HCT116 (cell line): ENCODE measurements at regions not wholly inside any gene's neighbourhood (a gene's known extent, or its start where the extent isn't known, plus 50 kb on each side); places are given as distances from the start of the nearest gene placed in this dataset.

Source experiments
- ATAC-seq: fragments of 200-7000 bp; cut with Tn5 transposase; 2 replicates; pipeline ENCODE4 v1.9.1; 2020; ENCODE audit warnings: mild to moderate bottlenecking, moderate library complexity
- BruUV-seq: library from RNA; stranded (reverse); fragments of 400-500 nt; replicated peaks from 2 replicates; lab custom pipeline; 2021; lab: Mats Ljungman, UMichigan
- CTCF ChIA-PET: fragments of 300-600 bp; sonication (Branson Sonifier 250); formaldehyde crosslinking; loops from one replicate; lab custom pipeline; 2021; ENCODE audit warnings: antibody characterized with exemption; lab: Charles Lee
- POLR2A ChIA-PET: fragments of 300-600, 350-600 bp; sonication (Branson Sonifier 250); formaldehyde crosslinking; loops from one replicate; lab custom pipeline; 2021; ENCODE audit warnings: antibody characterized with exemption; lab: Charles Lee
- RAD21 ChIA-PET, 2 experiments: fragments of 300-600 bp; sonication (Branson Sonifier 250); formaldehyde crosslinking; loops; one replicate each; lab custom pipeline; 2023; ENCODE audit warnings: low total read pairs in 2 of 2; ENCODE audit not compliant: uncharacterized antibody in 2 of 2, unreplicated experiment in 2 of 2, low non-redundant PET in 1 of 2; lab: Charles Lee
- DNase-seq: peaks from one replicate; pipeline ENCODE4 v3.0.0-alpha.2; 2010; ENCODE audit warnings: low read depth, low spot score
- H2AFZ ChIP-seq: fragments of 200-600 bp; shearing (Covaris generic), sonication (generic); 2 replicates; pipeline ENCODE4 v1.6.1; 2017; ENCODE audit warnings: low read depth, mixed run types, mixed read lengths, antibody characterized with exemption, low read length; ENCODE audit not compliant: poor library complexity, severe bottlenecking
- H3K27ac ChIP-seq: 2 replicates; pipeline ENCODE4 v1.5.1; 2012; ENCODE audit warnings: low read depth, low read length
- H3K27me3 ChIP-seq: fragments of 200-600 bp; sonication (generic); 2 replicates; pipeline ENCODE4 v1.6.1; 2016; ENCODE audit warnings: mixed run types, low read length, mixed read lengths; ENCODE audit not compliant: insufficient read depth
- H3K36me3 ChIP-seq, 2 experiments: fragments of 200-500 bp in 1 of 2; fragments of 200-600 bp in 1 of 2; sonication (Bioruptor generic) in 1 of 2; sonication (generic) in 1 of 2; 2 replicates each; pipeline versions ENCODE4 v1.5.1 to v1.6.1; 2014 to 2016; ENCODE audit warnings: low read length in 2 of 2, inconsistent platforms in 1 of 2, mixed read lengths in 1 of 2, mixed run types in 1 of 2; ENCODE audit not compliant: insufficient read depth in 2 of 2, control insufficient read depth in 1 of 2
- H3K4me1 ChIP-seq, 2 experiments: fragments of 200-600 bp in 1 of 2; sonication (generic) in 1 of 2; 2 replicates each; pipeline versions ENCODE4 v1.5.1 to v1.6.1; 2012 to 2017; ENCODE audit warnings: low read length in 2 of 2, inconsistent platforms in 1 of 2, mild to moderate bottlenecking in 1 of 2, mixed read lengths in 1 of 2, mixed run types in 1 of 2, moderate library complexity in 1 of 2; ENCODE audit not compliant: insufficient read depth in 2 of 2, control insufficient read depth in 1 of 2
- H3K4me2 ChIP-seq: fragments of 200-600 bp; sonication (generic); 2 replicates; pipeline ENCODE4 v1.6.1; 2017; ENCODE audit warnings: mixed run types, low read length, mixed read lengths
- H3K4me3 ChIP-seq, 2 experiments: fragments of 200-600 bp in 1 of 2; sonication (generic) in 1 of 2; replicated peaks in 1 of 2; 2 replicates each; pipeline ENCODE4 v1.5.1; 2011 to 2016; ENCODE audit warnings: low read length in 2 of 2, control low read depth in 1 of 2, low read depth in 1 of 2, mild to moderate bottlenecking in 1 of 2, mixed read lengths in 1 of 2, mixed run types in 1 of 2
- H3K79me2 ChIP-seq: fragments of 200-600 bp; sonication (generic); 2 replicates; pipeline ENCODE4 v1.6.1; 2017; ENCODE audit warnings: mild to moderate bottlenecking, mixed run types, low read length, moderate library complexity, mixed read lengths; ENCODE audit not compliant: insufficient read depth
- H3K9ac ChIP-seq: fragments of 200-600 bp; sonication (generic); 2 replicates; pipeline ENCODE4 v1.6.1; 2016; ENCODE audit warnings: low read length, mixed read lengths
- H3K9me2 ChIP-seq: fragments of 200-600 bp; sonication (generic), shearing (Covaris generic); 2 replicates; pipeline ENCODE4 v1.6.1; 2017; ENCODE audit warnings: mixed run types, mild to moderate bottlenecking, moderate library complexity; ENCODE audit not compliant: insufficient read depth
- H3K9me3 ChIP-seq, 2 experiments: fragments of 200-500 bp in 1 of 2; fragments of 200-600 bp in 1 of 2; sonication (Bioruptor generic) in 1 of 2; sonication (generic) in 1 of 2; 2 replicates each; pipeline ENCODE4 v1.6.1; 2014 to 2017; ENCODE audit warnings: low read length in 2 of 2, mixed read lengths in 2 of 2, inconsistent platforms in 1 of 2, low read depth in 1 of 2, mild to moderate bottlenecking in 1 of 2, mixed run types in 1 of 2, moderate library complexity in 1 of 2; ENCODE audit not compliant: control insufficient read depth in 1 of 2, insufficient read depth in 1 of 2
- H4K20me1 ChIP-seq: fragments of 200-600 bp; sonication (generic), shearing (Covaris generic); 2 replicates; pipeline ENCODE4 v1.6.1; 2017; ENCODE audit warnings: mixed run types, mild to moderate bottlenecking, moderate library complexity; ENCODE audit not compliant: insufficient read depth
- CBX3 ChIP-seq: IDR thresholded peaks from 2 replicates; pipeline ENCODE4 v1.6.1; 2012; ENCODE audit warnings: low read depth
- CEBPB ChIP-seq: IDR thresholded peaks from 2 replicates; pipeline ENCODE4 v1.6.1; 2012; ENCODE audit warnings: low read depth
- EGR1 ChIP-seq: IDR thresholded peaks from 2 replicates; pipeline ENCODE4 v1.6.1; 2012; ENCODE audit warnings: low read depth
- JUND ChIP-seq: IDR thresholded peaks from 2 replicates; pipeline ENCODE4 v1.6.1; 2012
- POLR2AphosphoS5 ChIP-seq: IDR thresholded peaks from 2 replicates; pipeline ENCODE4 v1.6.1; 2011; ENCODE audit warnings: mild to moderate bottlenecking, low read depth, low read length, moderate library complexity
- RAD21 ChIP-seq: IDR thresholded peaks from 2 replicates; pipeline ENCODE4 v1.6.1; 2012; ENCODE audit warnings: low read depth, mild to moderate bottlenecking
- SP1 ChIP-seq: IDR thresholded peaks from 2 replicates; pipeline ENCODE4 v1.6.1; 2012; ENCODE audit warnings: low read depth
- SRF ChIP-seq: IDR thresholded peaks from 2 replicates; pipeline ENCODE4 v1.6.1; 2012; ENCODE audit warnings: low read depth
- TCF7L2 ChIP-seq: IDR thresholded peaks from 2 replicates; pipeline ENCODE4 v1.7.0; 2011; ENCODE audit warnings: borderline replicate concordance, inconsistent platforms; ENCODE audit not compliant: insufficient read depth, insufficient read length; ENCODE audit errors: extremely low read depth
- ZFX ChIP-seq: fragments of 450-650 bp; IDR thresholded peaks from 2 replicates; pipeline ENCODE4 v1.6.1; 2017
- ZNF274 ChIP-seq: fragments of 200-500 bp; sonication (Bioruptor generic); IDR thresholded peaks from 2 replicates; pipeline ENCODE4 v1.6.1; 2014; ENCODE audit warnings: mild to moderate bottlenecking, low read depth, low read length, inconsistent platforms
- intact Hi-C: fragments of 100-400 bp; cut with micrococcal nuclease; formaldehyde crosslinking; loops from 2 replicates; pipeline ENCODE4 v1.10.0; 2022
- TF ChIP-seq, protein P1 (sequence below): IDR thresholded peaks from 2 replicates; pipeline ENCODE4 v1.6.1; 2012
- TF ChIP-seq, protein P2 (sequence below), 3 experiments: fragments of 200-600 bp in 1 of 3; sonication (generic) in 1 of 3; IDR thresholded peaks in 2 of 3; conservative IDR thresholded peaks in 1 of 3; 2 replicates each; pipeline ENCODE4 v1.5.1; 2012 to 2017; ENCODE audit warnings: low read depth in 2 of 3, low read length in 2 of 3, antibody characterized with exemption in 1 of 3, borderline replicate concordance in 1 of 3, control low read depth in 1 of 3, mild to moderate bottlenecking in 1 of 3, mixed read lengths in 1 of 3, mixed run types in 1 of 3, moderate library complexity in 1 of 3; ENCODE audit not compliant: insufficient read depth in 1 of 3
- TF ChIP-seq, protein P3 (sequence below): IDR thresholded peaks from 2 replicates; pipeline ENCODE4 v1.6.1; 2012
- TF ChIP-seq, protein P4 (sequence below): IDR thresholded peaks from 2 replicates; pipeline ENCODE4 v1.6.1; 2011; ENCODE audit warnings: mild to moderate bottlenecking, low read length, moderate library complexity; ENCODE audit not compliant: insufficient replicate concordance; ENCODE audit errors: extremely low read depth

DNA sequence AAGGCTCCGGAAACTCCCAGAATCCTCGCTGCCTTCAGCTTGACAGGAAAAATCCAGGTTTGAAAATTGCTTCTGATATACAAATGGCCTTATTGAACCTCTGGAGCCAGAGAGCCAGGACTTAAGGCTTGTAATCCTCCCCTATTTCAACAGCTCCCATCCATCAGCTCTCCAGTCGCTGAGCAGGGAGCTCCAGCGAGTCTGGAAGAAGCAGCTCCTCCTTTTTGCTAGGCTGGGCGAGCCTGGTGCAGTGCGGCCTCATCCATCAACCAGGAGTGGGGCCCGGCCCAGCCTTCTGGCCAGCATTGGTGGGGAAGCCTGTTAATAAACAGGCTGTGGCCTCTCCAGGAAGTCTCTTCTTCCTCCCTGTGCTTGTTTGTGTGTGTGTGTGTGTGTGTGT, 424.4 kb downstream of the TCERG1L start:
- H3K4me1 ChIP-seq, result no peaks in the 10 kb centered on the region
- no peak overlapping the region for H3K9ac ChIP-seq
- no peaks in the 10 kb centered on the region for H3K36me3 ChIP-seq
- no peaks in the 10 kb centered on the region for H3K9me2 ChIP-seq
- DNase-seq, result no peak
- no peaks in the 10 kb centered on the region for H3K79me2 ChIP-seq
- ChIA-PET CTCF (no interaction called here), RAD21 (no interaction called here), POLR2A (no interaction called here)
- no peaks in the 10 kb centered on the region for H3K27me3 ChIP-seq
- H3K4me2 ChIP-seq, result no peak overlapping the region
- TF ChIP-seq ZNF274 (no peak), TCF7L2 (no peak), CEBPB (no peak), SP1 (no peak)
- TF ChIP-seq, protein P1, sequence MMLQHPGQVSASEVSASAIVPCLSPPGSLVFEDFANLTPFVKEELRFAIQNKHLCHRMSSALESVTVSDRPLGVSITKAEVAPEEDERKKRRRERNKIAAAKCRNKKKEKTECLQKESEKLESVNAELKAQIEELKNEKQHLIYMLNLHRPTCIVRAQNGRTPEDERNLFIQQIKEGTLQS, result no peak
- TF ChIP-seq, protein P2, sequence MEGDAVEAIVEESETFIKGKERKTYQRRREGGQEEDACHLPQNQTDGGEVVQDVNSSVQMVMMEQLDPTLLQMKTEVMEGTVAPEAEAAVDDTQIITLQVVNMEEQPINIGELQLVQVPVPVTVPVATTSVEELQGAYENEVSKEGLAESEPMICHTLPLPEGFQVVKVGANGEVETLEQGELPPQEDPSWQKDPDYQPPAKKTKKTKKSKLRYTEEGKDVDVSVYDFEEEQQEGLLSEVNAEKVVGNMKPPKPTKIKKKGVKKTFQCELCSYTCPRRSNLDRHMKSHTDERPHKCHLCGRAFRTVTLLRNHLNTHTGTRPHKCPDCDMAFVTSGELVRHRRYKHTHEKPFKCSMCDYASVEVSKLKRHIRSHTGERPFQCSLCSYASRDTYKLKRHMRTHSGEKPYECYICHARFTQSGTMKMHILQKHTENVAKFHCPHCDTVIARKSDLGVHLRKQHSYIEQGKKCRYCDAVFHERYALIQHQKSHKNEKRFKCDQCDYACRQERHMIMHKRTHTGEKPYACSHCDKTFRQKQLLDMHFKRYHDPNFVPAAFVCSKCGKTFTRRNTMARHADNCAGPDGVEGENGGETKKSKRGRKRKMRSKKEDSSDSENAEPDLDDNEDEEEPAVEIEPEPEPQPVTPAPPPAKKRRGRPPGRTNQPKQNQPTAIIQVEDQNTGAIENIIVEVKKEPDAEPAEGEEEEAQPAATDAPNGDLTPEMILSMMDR (IDR thresholded peaks at IDR 0.05 in 2 of 3, conservative IDR thresholded peaks at IDR 0.05 in 1 of 3; ENCODE audit: borderline replicate concordance in 1 of 3, insufficient read depth in 1 of 3, low read depth in 2 of 3, low read length in 2 of 3), result no peak
- TF ChIP-seq, protein P3, sequence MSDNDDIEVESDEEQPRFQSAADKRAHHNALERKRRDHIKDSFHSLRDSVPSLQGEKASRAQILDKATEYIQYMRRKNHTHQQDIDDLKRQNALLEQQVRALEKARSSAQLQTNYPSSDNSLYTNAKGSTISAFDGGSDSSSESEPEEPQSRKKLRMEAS, result no peak
- no peaks in the 10 kb centered on the region for H3K9me3 ChIP-seq
- H2AFZ ChIP-seq, result no peak overlapping the region
- H3K27ac ChIP-seq, result no peak overlapping the region
- no TSS peak for BruUV-seq
- no peak overlapping the region for H3K4me3 ChIP-seq
- ATAC-seq, result no peak
- H4K20me1 ChIP-seq, result no peaks in the 10 kb centered on the region
- intact Hi-C loops, result no loop called here

DNA sequence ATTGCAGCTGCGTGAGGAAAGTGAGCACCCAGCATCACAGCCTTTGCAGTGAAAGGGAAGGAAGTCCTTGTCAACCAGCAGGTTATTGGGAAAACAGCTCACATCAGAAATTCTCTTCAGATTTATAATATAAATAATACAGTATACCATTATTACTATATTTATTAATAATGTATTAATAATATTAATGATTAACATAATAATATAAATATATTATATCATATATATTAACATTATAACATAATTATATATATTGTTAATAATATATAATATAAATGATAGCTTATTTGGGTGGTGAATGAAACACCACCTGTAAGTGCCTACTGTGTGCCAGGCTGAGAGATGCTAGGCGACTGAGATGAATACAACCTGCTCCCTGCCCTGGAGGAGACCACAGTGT, 423.0 kb downstream of the TCERG1L start:
- no peak for DNase-seq
- Histone ChIP-seq H3K27me3 (no peaks in the 10 kb centered on the region), H3K79me2 (no peaks in the 10 kb centered on the region), H2AFZ (no peak overlapping the region), H3K27ac (no peak overlapping the region), H4K20me1 (no peaks in the 10 kb centered on the region), H3K4me3 (no peak overlapping the region), H3K9me3 (no peaks in the 10 kb centered on the region), H3K9me2 (no peaks in the 10 kb centered on the region), H3K4me2 (no peak overlapping the region), H3K4me1 (no peaks in the 10 kb centered on the region), H3K9ac (no peak overlapping the region), H3K36me3 (no peaks in the 10 kb centered on the region)
- ChIA-PET RAD21 (no interaction called here), CTCF (no interaction called here), POLR2A (no interaction called here)
- intact Hi-C loops, result no loop called here
- BruUV-seq, result no TSS peak
- ATAC-seq, result no peak
- TF ChIP-seq ZNF274 (no peak), CBX3 (no peak), TCF7L2 (no peak), ZFX (no peak), EGR1 (no peak), POLR2AphosphoS5 (no peak), RAD21 (no peak), SP1 (no peak), SRF (no peak), CEBPB (no peak), JUND (no peak)
- TF ChIP-seq, protein P3, result no peak
- TF ChIP-seq, protein P4, sequence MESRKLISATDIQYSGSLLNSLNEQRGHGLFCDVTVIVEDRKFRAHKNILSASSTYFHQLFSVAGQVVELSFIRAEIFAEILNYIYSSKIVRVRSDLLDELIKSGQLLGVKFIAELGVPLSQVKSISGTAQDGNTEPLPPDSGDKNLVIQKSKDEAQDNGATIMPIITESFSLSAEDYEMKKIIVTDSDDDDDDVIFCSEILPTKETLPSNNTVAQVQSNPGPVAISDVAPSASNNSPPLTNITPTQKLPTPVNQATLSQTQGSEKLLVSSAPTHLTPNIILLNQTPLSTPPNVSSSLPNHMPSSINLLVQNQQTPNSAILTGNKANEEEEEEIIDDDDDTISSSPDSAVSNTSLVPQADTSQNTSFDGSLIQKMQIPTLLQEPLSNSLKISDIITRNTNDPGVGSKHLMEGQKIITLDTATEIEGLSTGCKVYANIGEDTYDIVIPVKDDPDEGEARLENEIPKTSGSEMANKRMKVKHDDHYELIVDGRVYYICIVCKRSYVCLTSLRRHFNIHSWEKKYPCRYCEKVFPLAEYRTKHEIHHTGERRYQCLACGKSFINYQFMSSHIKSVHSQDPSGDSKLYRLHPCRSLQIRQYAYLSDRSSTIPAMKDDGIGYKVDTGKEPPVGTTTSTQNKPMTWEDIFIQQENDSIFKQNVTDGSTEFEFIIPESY, result no peak
- TF ChIP-seq, protein P1, result no peak
